CD4-positive, alpha-beta T cell (primary cell): ENCODE measurements at regions not wholly inside any gene's neighbourhood (a gene's known extent, or its start where the extent isn't known, plus 50 kb on each side); places are given as distances from the start of the nearest gene placed in this dataset.

Experiments used
- ATAC-seq: fragments of 200-7000 bp; cut with Tn5 transposase; one replicate; pipeline ENCODE4 v1.10.0; 2022; ENCODE audit warnings: mild to moderate bottlenecking; ENCODE audit not compliant: poor library complexity
- CTCF ChIA-PET: fragments of 350-600 bp; sonication (Branson Sonifier 250); formaldehyde crosslinking; loops from one replicate; lab custom pipeline; 2021; ENCODE audit warnings: antibody characterized with exemption, inconsistent platforms; lab: Charles Lee
- POLR2A ChIA-PET: fragments of 350-600 bp; sonication (Branson Sonifier 250); formaldehyde crosslinking; loops from one replicate; lab custom pipeline; 2021; ENCODE audit warnings: antibody characterized with exemption, inconsistent platforms; lab: Charles Lee
- DNase-seq, 14 experiments: peaks; one replicate each; pipeline ENCODE4 v3.0.0-alpha.2; 2013 to 2020; ENCODE audit warnings: mixed read lengths in 2 of 14
- H3K27ac ChIP-seq, 2 donors: one replicate each; pipeline versions ENCODE4 v1.5.1 to v1.7.0; 2013; ENCODE audit warnings: low read length in 2 of 2, low read depth in 1 of 2, mild to moderate bottlenecking in 1 of 2
- H3K27me3 ChIP-seq, 2 experiments: 1 replicate in 1 of 2; 2 replicates in 1 of 2; pipeline versions ENCODE4 v1.6.1 to v1.7.0; 2013; ENCODE audit warnings: low read length in 2 of 2, control low read depth in 1 of 2, mild to moderate bottlenecking in 1 of 2, moderate library complexity in 1 of 2; ENCODE audit not compliant: insufficient read depth in 2 of 2, control insufficient read depth in 1 of 2
- H3K36me3 ChIP-seq: one replicate; pipeline ENCODE4 v1.6.1; 2013; ENCODE audit warnings: low read length, control low read depth; ENCODE audit not compliant: insufficient read depth
- H3K4me1 ChIP-seq: one replicate; pipeline ENCODE4 v1.6.1; 2013; ENCODE audit warnings: low read length, control low read depth; ENCODE audit not compliant: insufficient read depth
- H3K4me3 ChIP-seq: one replicate; pipeline ENCODE4 v1.5.1; 2013; ENCODE audit warnings: mild to moderate bottlenecking, low read length, moderate library complexity
- H3K9me3 ChIP-seq, 2 experiments: 1 replicate in 1 of 2; 2 replicates in 1 of 2; pipeline versions ENCODE4 v1.6.1 to v1.7.0; 2013; ENCODE audit warnings: low read length in 2 of 2, mild to moderate bottlenecking in 2 of 2, control low read depth in 1 of 2, moderate library complexity in 1 of 2; ENCODE audit not compliant: control insufficient read depth in 1 of 2, insufficient read depth in 1 of 2
- H3K27ac Mint-ChIP-seq: one replicate; pipeline ENCODE4 v1.8.0; 2020; ENCODE audit warnings: mixed read lengths
- H3K27me3 Mint-ChIP-seq: one replicate; pipeline ENCODE4 v1.8.0; 2021; ENCODE audit warnings: mixed read lengths
- H3K36me3 Mint-ChIP-seq: one replicate; pipeline ENCODE4 v1.8.0; 2021; ENCODE audit warnings: low read depth, mixed read lengths
- H3K4me1 Mint-ChIP-seq: one replicate; pipeline ENCODE4 v1.8.0; 2021; ENCODE audit warnings: low read depth, mixed read lengths
- H3K4me3 Mint-ChIP-seq: one replicate; pipeline ENCODE4 v1.8.0; 2020; ENCODE audit warnings: mild to moderate bottlenecking, mixed read lengths
- H3K9me3 Mint-ChIP-seq: one replicate; pipeline ENCODE4 v1.8.0; 2020; ENCODE audit warnings: mixed read lengths
- intact Hi-C, 2 experiments: fragments of 100-400 bp; cut with DNase I in 1 of 2; cut with micrococcal nuclease in 1 of 2; formaldehyde crosslinking; loops; one replicate each; pipeline versions ENCODE4 v1.15.1 to v1.9.0; 2023 to 2025; cut with DNase I, micrococcal nuclease
- TF ChIP-seq, protein P1 (sequence below): fragments of 200-600 bp; IDR thresholded peaks from one replicate; pipeline ENCODE4 v1.8.0; 2022; ENCODE audit warnings: antibody characterized with exemption, mild to moderate bottlenecking

DNA sequence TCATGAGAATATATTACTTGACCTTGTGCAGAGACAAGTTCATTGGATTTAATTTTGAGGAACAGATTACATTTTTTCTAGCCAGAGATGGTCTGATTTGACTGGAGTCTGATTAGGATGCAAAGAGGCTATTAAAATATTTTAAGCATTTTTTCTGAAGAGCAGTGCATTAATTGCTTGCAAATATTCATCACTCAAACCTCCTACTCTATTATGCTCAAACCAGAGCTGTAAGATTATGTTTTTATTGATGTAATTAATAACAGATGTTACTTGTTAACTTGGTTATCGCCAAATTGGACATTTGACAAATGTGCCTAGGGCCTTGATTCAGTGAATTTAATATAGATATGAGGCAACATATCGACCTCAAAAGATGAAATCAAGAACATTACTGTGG, 160.9 kb upstream of the SLC13A1 start:
- intact Hi-C loops = no loop called here
- H3K27ac Mint-ChIP-seq = no peak overlapping the region
- H3K36me3 ChIP-seq = no peaks in the 10 kb centered on the region
- H3K4me1 Mint-ChIP-seq = no peaks in the 10 kb centered on the region
- peaks cover 0 to 4% of the 10 kb centered on the region in 2 experiments for H3K9me3 ChIP-seq
- H3K4me3 Mint-ChIP-seq = no peak overlapping the region
- no peaks in the 10 kb centered on the region for H3K27me3 ChIP-seq
- no peaks in the 10 kb centered on the region for H3K4me1 ChIP-seq
- no peak overlapping the region for H3K27ac ChIP-seq
- no peaks in the 10 kb centered on the region for H3K36me3 Mint-ChIP-seq
- no peak for DNase-seq
- ChIA-PET POLR2A (no interaction called here), CTCF (no interaction called here)
- no peak overlapping the region for H3K4me3 ChIP-seq
- no peaks in the 10 kb centered on the region for H3K9me3 Mint-ChIP-seq
- H3K27me3 Mint-ChIP-seq = no peaks in the 10 kb centered on the region
- ATAC-seq = no peak
- TF ChIP-seq, protein P1, sequence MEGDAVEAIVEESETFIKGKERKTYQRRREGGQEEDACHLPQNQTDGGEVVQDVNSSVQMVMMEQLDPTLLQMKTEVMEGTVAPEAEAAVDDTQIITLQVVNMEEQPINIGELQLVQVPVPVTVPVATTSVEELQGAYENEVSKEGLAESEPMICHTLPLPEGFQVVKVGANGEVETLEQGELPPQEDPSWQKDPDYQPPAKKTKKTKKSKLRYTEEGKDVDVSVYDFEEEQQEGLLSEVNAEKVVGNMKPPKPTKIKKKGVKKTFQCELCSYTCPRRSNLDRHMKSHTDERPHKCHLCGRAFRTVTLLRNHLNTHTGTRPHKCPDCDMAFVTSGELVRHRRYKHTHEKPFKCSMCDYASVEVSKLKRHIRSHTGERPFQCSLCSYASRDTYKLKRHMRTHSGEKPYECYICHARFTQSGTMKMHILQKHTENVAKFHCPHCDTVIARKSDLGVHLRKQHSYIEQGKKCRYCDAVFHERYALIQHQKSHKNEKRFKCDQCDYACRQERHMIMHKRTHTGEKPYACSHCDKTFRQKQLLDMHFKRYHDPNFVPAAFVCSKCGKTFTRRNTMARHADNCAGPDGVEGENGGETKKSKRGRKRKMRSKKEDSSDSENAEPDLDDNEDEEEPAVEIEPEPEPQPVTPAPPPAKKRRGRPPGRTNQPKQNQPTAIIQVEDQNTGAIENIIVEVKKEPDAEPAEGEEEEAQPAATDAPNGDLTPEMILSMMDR = no peak

DNA sequence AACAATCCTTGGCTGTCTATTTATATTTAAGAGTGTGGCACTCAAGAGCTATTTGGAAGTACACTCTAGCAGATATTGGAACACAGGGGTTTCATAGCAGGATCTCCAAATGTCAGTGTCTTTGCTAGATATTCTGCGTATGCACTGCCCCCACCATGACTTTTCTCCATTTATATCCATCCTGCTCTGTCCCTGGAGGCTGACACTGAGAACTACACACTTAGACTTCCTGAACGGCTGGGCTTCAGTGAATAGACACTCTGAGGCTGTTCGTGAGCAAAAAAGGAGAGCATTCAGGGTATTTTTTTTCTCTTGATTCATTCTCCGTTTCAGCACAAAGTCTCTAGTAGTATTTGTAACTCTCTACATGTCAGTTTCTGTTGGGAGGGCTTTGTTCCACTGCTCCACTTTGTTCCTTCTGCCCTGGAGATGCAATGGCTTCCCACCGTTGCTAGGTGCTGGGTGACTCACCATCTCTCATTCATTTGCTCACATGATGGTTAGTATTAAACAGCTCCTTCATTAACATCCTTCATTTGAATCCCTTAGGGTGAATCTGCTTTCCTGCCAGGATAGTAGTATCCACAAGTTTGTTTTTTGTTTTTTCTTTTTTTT, 155.9 kb upstream of the SLC13A1 start:
- Histone ChIP-seq H3K27me3 (no peaks in the 10 kb centered on the region), H3K36me3 (no peaks in the 10 kb centered on the region), H3K9me3 (no peaks in the 10 kb centered on the region), H3K27ac (no peak overlapping the region), H3K4me1 (no peaks in the 10 kb centered on the region), H3K4me3 (no peak overlapping the region)
- H3K27me3 Mint-ChIP-seq = no peaks in the 10 kb centered on the region
- CTCF ChIA-PET = interaction anchor here (0.7 kb wide), 1 partner anchor 524 kb away, joined by 3 read pairs; no protein-coding TSS in a partner anchor
- DNase-seq (no peak), ATAC-seq (no peak)
- H3K4me3 Mint-ChIP-seq = no peak overlapping the region
- no peak overlapping the region for H3K27ac Mint-ChIP-seq
- POLR2A ChIA-PET = no interaction called here
- no peaks in the 10 kb centered on the region for H3K4me1 Mint-ChIP-seq
- H3K9me3 Mint-ChIP-seq = no peaks in the 10 kb centered on the region
- no peaks in the 10 kb centered on the region for H3K36me3 Mint-ChIP-seq
- intact Hi-C loops = no loop called here
- TF ChIP-seq, protein P1 = no peak

DNA sequence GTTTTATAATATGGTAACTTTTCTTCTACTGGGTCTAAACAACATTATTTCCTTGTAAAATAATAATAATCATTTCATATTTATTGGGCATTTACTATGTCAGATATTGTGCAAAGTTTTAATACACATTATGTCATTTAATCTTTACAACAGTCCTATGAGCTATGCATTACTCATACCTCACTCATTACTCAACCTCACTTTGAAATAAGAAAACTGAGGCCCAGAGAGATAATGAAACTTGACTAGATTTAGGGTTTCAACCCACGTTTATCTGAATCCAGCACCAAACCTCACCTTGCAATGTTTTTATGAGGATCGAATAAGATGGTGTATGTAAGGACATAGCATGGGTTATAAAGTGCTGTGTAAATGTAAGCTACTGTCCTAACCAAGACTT, 153.2 kb upstream of the SLC13A1 start:
- Mint-ChIP-seq H3K9me3 (no peaks in the 10 kb centered on the region), H3K27ac (no peak overlapping the region), H3K36me3 (no peaks in the 10 kb centered on the region), H3K4me3 (no peak overlapping the region), H3K27me3 (no peaks in the 10 kb centered on the region), H3K4me1 (no peaks in the 10 kb centered on the region)
- Histone ChIP-seq H3K27ac (no peak overlapping the region), H3K9me3 (no peaks in the 10 kb centered on the region), H3K27me3 (no peaks in the 10 kb centered on the region), H3K36me3 (no peaks in the 10 kb centered on the region), H3K4me3 (no peak overlapping the region), H3K4me1 (no peaks in the 10 kb centered on the region)
- ChIA-PET POLR2A (no interaction called here), CTCF (no interaction called here)
- no peak for ATAC-seq
- DNase-seq = no peak
- intact Hi-C loops = no loop called here
- TF ChIP-seq, protein P1 = no peak
